ENCODE measurements at regions not wholly inside any gene's neighbourhood (a gene's known extent, or its start where the extent isn't known, plus 50 kb on each side); places are given as distances from the start of the nearest gene placed in this dataset.

DNA sequence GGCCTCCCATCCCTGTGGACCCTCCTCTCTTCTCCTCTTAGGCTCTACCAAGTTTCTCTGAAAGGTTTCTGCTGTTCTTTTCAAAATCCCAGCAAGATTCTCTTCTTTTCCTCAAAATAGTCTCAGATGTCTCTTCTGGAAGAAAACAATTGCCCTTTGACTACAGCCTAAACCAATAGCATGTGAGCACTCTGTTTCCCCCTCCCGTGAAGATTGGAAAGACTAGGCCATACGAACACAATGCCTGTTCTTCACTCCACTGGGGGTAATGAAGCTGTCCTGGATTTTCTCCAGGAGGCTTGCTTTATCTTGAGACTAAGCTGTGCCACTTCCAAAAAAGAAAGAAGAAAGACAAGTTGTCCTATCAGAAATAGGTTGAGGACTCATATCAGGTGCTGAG, 178.7 kb upstream of the MCTP2 start:
- no peak for DNase-seq

DNA sequence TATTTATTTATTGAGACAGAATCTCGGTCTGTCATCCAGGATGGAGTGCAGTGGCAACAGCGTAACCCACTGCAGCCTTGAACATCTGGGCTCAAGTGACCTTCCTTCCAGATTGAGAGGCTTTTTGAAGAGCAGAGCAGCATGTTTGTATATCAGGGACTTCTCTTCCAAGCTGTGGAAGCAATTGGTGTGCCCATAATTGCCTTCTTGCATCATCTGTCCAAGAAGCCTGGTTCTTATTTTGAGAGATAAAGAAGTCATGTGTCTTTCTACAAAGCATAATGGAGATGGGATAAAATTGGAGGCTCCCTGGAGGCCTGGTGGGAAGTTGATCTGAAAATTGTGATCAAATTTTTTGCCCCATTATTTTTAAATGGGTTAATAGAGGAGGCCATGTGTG, 183.8 kb upstream of the MCTP2 start:
- DNase-seq: no peak

DNA sequence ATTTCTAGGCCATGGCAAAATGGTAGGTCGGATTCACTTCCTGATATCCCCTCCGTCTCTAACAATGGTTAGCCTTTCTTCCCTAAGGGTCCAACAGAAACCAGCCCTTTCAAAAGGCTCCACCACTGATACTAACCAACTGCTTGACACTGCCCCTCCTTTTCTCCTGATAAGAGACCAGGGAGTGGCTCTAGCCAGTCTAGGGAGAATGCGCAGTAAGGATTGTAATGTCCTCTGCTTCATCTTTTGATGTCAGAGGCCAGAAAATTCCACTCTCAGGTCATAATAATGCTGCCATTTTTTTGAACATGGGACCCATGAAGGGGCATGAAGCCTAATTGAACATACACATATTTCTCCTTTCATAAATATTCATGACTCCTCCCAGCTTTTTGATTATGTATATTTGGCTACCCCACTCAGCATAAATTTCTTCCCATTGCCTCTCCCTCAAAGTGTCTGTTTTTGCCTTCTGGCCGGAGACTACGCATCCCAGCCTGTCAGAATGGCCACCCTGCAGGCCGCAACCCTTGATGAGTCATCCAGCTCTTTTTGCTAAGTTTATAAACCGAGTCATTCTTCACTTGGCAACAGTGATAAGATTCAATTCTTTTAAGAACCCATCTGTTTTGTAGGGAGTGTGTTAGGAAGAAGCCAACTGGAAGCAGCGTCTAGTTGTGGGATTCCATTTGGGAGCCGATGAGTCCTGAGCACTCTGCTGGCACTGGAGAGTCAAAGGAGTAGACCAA, 189.0 kb upstream of the MCTP2 start:
- DNase-seq: no peak

DNA sequence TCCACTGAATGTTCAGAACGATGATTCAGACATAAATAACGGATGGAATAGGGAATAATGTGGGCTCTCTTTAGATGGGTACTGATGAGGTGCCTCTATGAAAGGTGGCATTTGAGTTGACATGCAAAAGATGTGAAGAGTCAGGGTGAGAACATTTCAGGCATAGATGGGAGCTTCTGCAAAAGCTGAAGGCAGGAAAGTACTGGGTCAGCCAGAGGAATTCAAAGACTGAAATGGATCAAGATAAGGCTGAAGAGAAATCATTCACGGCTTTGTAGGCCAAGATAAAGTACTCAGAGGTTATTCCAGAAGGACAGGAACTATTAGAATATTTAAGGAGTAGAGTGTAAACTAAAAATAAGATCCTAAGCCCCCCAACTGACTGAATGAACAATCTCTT, 189.6 kb upstream of the MCTP2 start:
- DNase-seq: no peak

DNA sequence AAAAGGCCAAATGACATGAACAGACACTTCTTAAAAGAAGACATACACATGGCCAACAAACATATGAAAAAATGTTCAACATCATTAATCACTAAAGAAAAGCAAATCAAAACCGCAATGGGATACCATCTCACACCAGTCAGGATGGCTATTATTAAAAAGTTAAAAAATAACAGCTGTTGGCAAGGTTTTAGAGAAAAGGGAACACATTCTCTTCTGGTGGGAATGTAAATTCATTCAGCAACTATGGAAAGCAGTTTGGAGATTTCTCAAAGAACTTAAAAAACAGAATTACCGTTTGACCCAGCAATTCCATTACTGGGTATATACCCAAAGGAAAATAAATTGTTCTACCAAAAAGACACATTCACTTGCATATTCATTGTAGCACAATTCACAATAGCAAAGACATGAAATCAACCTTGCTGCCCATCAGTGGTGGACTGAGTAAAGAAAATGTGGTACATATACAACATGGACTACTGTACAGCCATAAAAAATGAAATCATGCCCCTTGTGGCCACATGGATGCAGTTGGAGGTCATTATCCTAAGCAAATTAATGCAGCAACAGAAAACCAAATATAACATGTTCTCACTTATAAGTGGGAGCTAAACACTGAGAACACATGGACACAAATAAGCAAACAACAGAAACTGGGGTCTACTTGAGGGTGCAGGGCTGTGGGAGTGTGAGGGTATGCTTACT, 190.7 kb upstream of the MCTP2 start:
- DNase-seq: no peak

DNA sequence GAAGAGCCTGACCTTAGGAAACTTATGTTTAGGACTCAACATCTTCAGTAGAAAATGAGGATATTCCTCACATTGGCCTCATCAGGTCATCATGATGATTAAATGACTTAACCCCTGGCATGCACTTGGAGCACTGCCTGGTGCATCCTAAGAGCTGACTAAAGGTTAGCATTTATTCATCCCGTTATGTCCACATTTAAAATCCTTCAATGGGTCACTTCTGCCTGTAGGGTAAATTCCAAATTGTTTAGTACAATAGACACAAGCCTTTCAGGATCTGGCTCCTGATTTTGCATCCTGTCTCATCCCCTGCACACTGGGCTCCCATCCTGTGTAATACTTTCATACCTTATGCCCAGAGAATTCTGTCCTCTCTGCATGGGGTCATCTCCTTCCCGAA, 195.2 kb upstream of the MCTP2 start:
- no peak for DNase-seq

DNA sequence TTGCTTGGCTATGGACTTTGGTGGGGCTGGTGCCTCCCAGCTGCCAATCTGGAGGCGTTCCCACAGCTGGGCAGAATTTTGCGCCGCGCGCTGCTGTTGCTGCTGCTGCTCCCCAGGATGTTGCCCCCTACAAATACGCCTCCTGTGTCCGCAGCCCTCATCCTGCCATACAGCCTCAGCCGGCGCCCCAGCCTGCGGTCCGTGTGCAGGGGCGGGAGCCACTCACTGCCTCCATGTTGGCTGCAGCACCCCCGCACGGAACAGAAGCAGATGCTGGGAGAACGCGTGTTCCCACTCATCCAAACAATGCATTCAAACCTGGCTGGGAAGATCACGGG, 197.7 kb upstream of the MCTP2 start:
- no peak for DNase-seq

DNA sequence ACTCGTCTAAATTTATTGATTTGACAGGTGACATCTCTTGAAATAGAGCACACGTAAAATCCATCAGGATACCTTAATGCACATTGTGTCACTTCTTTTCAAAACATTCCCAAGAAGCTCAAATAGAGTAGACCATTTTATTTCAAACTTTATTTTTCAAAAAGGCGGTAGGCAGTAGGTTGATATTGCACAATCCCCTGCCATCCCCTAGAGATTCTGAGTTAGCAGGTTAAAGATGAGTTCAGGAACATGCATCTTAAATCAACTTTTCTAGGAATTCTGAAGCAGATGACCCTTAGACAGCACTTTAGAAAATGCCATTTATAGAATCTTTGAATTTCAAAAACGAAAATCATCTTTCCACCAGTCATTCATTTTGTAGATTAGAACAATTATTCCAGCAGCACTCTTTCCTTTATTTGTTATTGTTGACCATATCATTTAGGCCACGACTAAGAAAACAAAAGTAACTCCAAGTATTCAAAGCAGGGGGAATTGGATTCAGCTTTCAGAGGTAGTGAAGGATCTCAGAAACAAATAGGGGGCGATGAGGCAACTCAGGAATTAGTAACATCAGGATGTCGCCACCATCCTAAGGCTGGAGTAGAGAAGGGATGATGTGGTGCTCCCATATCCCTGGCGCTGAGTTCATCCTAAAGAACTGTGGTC, 198.2 kb upstream of the MCTP2 start:
- no peak for DNase-seq

DNA sequence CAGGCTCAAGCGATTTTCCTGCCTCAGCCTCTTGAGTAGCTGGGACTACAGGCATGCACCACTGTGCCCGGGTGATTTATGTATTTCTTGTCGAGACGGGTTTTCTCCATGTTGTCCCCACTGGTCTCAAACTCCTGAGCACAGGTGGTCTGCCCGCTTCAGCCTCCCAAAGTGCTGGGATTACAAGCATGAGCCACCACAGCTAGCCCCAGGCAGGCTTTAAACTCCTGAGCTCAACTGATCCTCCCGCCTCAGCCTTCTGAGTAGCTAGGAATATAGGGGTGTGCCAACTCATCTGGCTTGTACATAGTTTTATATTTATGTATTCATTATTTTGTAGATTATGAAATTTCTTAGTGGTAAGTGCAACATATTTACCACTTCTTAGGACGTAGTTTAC, 198.8 kb upstream of the MCTP2 start:
- DNase-seq: no peak

DNA sequence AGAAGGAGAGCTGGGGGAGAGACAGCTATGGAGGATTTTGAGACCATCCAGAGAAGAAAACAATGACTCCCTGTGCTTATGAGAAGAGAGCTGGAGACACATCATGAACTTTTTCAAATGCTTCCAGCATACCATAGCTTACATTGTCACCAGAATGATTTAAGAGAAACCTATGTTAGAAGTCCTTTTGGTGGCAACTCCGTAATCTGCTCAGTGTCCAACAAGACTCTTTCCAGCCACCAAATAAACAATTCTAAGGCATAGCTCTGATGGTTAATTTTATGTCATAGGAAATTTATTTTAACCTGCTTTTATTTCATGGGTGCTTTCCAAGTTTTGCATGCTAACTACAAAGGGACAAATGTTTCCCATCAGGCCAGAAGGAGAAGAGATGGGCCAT, 200.3 kb upstream of the MCTP2 start:
- no peak for DNase-seq

DNA sequence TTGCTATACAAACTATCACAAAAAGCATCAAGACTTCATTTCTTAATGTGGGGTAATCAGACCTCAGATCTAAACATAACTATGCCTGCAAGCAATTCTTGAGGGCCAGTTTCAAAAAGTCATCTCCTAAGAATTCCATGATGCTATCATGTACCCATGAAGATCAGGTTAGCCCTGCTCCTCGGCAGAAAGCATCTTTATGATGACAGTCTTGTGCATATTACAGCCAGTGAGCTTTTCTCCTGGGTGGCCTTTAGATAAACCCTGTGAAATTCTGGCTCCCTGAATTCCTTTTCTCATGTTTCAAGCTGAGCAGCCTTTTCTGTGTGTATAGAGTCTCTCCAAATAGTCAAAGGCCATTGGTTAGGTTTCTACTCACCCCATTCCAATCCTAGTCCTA, 201.9 kb upstream of the MCTP2 start:
- no peak for DNase-seq

DNA sequence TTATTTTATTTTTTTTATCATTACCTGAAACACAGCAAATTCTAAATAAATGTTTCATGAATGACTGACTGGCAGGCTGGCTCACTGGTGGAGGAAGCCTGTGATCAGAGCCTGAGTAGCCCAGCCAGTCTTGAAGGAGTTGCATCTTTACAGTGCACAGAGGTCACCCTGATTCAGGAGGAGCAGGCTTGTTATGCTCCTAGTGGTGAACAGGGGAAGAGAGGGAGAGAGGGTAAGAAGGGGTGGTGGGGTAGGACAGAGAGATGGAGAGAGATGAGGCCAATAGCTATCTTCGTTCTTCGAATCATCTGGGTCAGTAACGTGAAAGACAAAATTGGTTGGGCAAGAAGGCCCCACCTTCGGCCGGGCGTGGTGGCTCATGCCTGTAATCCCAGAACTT, 202.6 kb upstream of the MCTP2 start:
- no peak for DNase-seq

DNA sequence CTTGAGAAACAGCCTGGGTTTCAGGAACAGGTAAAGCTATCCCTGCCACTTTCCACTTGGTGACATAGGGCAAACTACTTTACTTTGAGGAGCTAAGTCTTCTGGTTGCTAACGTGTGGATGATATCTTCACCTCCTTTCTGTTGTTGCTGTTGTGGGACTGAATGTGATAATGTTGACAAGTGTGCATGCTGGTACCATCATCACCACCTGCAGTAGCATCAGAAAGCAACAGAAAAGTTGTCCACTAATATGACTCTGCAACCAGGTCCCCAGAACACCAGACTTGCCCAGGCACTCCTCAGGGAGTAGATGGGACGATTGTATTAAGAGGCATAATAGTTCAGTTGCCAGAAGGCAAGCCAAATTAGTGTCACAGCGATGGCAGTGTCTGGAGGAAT, 203.2 kb upstream of the MCTP2 start:
- DNase-seq: no peak

DNA sequence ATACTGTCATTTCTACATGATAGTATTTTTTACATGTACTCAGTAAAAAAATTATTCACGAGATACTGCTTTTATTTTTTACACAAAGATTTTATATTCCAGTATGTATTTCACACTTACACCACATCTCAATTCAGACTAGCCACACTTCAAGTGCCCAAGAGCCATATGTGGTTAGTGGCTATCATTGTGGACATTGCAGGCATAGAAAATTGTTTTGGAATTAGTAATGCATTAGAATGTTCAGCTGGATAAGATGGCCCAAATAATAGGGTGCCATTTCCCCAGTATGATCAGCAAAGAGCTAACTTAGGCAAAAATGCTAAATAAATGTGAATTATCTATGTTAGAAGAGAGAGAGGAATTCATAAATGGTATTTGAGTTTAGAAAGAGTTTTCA, 203.8 kb upstream of the MCTP2 start:
- no peak for DNase-seq

DNA sequence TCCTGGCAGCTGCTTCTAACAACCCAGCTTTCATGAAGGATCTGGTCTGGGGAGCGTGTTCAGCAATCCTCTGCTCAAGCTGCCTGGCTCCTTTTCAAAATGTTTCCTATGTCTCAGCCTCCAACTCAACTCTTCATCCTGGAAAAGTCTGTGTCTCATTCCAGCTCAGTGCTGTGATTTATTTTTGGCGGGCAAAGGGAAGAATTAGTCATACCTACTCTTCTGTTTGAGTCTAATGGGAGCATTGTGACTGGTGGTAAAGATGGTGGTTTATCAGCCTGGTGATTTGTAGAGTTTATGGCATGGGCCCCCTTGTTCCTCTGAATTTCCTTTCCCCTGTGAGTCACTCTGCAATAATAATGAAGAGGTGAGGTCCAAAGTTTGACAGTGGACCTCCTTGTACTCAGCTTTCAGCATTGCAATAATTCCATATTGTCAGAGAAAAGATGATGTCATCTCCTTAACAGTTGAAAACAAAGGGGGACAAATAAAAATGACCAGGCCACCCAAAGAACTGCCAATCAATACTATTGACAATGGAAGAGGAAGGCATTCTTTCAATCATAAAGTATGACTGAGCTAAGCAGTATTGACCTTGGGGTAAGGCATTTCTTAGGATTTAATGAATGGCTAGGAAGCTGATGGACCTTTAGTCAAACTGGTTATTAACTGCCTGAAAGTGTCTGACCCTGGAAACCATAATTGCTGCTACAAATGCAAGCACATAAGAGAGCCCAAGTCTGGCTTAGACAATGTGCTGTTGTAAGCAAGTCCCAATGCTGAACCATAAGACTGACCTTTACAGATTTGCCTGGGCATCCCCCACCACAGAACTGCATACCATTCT, 204.7 kb upstream of the MCTP2 start:
- DNase-seq: no peak

DNA sequence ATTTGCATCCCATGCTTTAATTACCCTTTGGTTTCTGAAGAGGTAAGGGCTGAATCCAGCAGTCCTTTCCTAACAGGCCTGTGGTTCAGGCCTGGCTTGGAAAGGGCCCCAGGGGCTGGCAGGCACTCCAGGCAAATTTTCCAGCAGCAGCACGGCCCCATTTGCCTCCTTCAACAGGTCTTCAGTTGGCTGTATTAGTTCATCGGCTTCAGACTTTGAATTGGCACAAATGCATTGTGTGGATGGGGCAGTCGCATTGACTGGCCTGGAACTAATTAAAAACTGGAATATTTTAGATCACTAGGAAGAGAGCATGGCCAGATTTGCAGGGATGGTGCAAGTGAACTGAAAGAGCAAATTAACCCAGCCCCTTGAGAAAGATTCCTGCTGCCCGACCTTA, 207.8 kb upstream of the MCTP2 start:
- no peak for DNase-seq

DNA sequence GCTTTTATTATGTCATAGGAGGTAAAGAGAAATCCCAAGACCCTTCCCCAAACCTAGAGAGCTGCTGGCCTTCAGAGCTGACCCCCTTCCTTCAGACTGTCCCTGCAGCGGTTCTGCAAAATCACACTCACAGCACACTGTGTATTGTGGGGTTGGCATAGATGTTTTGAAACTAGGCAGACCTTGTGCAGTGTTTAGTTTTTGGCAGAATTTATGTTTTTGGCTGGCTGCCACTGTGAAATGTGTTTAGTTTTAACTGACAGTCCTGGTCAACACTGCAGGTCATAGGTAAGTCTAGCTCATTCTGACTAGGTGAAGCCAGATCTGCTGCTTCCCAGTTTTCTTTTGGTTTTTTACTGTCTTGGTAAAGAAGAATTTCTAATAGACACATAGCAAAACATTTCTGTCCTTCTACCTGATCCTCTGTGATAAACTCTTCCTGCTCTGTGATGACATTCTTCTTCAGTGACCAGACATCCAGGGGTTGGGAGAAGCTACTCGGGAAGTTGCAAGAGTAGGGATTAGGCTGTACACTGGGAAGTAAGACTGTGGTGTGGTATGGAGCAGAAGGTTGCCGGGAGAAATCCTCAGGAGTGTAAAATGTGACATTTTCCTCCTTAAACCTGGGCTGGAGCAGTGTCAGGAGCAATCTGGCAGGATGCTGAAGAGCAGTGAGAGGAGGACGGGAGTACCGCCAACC, 209.6 kb upstream of the MCTP2 start:
- DNase-seq: no peak

DNA sequence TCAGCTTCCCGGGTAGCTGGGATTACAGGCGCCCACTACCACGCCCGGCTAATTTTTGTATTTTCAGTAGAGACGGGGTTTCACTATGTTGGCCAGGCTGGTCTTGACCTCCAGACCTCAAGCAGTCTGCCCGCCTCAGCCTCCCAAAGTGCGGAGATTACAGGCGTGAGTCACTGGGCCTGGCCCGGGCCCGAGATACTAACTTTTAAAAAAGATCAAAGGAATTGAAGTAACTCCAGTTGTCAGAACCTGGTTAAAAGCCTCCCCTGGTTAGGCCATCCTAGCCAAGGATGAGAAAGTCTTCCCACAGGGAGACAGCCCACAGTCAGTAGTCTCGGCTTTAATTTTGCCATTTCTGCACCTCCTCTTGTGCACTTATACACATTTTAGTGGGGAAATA, 212.3 kb upstream of the MCTP2 start:
- no peak for DNase-seq

DNA sequence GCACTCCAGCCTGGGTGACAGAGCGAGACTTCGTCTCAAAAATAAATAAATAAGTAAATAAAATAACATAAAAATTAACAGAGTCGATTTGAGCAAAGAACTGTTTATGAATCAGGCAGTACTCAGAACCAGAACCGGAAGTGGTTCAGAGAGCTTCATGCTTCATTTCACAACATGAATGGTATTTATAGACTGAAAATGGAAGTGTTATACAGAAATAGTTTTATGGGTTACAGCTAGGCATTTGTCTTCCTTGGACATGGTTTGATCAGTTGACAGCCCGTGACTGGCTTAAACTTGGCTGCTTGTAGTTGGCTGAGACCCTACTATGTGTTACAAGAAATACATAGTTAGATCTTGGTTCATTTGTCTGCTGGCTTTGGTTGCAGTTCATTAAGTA, 216.0 kb upstream of the MCTP2 start:
- DNase-seq: no peak

DNA sequence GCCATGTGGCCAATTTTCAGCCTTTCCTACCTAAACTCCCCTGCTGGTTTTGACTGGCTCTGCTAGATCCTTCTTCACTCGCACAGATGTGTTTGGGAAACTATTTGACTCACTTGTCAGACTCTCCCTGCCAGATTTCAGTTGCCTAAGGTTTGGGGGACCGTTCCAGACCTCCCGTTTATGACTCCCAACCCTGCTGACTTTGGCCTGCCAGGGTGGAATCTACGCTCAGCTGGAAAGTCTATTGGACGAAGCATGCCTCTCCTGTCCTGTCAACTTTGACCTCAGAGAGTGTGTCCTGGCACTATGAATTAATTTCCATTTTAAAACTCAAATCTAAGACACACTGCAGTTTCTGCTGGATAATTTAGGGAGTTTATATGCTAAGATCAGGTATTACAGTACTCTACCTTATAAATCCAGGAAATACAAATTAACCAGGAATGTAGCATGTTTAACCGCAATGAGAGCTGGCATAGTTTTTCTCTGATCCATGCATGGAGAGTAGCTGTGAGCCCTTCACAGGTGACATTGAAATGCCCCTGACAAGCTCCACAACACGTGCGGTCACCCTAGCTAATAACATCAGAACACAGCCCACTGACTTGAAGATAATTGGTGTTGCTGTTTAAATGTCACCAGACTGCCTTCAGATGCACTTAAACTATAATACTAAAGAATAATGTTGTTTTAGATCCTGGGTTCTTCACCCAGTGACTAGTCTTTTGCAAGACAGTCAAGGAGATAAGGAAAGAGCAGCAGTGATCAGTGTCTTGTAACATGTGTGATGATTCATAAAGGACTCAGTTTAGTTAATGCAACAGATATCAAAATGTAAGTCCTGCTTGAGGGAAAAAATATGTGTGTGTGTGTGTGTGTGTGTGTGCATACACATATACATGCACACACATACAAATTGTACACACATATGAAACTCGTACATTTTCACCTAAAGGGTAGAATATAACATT, 223.0 kb upstream of the MCTP2 start:
- DNase-seq: no peak

DNA sequence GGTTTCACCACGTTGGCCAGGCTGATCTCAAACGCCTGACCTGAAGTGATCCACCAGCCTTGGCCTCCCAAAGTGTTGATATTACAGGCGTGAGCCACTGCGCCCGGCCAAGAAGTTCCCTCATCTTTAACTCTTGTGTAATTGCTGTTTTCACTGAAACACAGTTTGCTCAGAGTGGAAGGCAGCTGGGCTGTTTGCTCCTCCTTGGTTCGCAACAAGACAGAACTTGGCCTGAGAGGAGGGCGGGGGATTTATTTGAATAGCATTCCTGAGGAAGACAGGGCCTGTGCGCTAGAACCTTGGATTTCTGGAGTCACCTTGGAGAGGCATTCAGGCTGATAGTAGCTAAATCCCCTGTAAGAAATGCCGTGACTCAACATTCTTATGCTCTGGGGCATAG, 226.7 kb upstream of the MCTP2 start:
- DNase-seq: no peak

DNA sequence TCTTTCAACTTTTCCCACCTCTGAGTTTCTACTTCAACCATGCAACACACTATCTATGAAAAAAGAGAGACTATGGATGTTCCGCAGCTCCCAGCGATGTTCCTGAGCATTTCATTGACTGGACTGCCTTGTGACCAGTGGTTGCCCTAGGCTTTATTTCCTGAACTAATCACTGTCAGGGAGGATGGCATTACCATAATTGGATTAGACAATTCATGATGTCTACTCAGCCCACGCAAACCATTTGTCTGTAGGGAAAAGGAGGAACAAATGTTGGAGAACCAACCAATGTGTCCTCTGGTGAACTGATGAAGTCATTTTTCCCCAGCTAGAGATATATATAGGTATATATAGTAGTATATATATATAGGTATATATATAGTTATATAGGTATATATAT, 229.3 kb upstream of the MCTP2 start:
- no peak for DNase-seq

Measured in 8988T (cell line).